NCI-H460 (cell line): ENCODE measurements at regions not wholly inside any gene's neighbourhood (a gene's known extent, or its start where the extent isn't known, plus 50 kb on each side); places are given as distances from the start of the nearest gene placed in this dataset.

Experiments
- DNase-seq: peaks from one replicate; pipeline ENCODE4 v3.0.0-alpha.2; 2016; ENCODE audit warnings: low read depth; ENCODE audit errors: extremely low read depth
- small RNA-seq, 2 experiments: library from RNA; depleted of rRNA; stranded (forward); fragments of <200 nt; gene quantifications; one replicate each; pipeline ENCODE3, GENCODE V24; 2014

- no peak for DNase-seq
Measured at GRCh38 chr3:41125258-41125657, 74.0 kb upstream of the CTNNB1 start.

GRCh38 chr3:41126472-41126871 is 72.8 kb upstream of the CTNNB1 start:
- DNase-seq: no peak

- no peak for DNase-seq
Measured at GRCh38 chr3:41126961-41127360, 72.3 kb upstream of the CTNNB1 start.

GRCh38 chr3:41127414-41127813 is 71.9 kb upstream of the CTNNB1 start:
- no peak for DNase-seq

- DNase-seq: no peak
Measured at GRCh38 chr3:41129731-41130130, 69.6 kb upstream of the CTNNB1 start.

- no peak for DNase-seq
Measured at GRCh38 chr3:41131224-41131623, 68.1 kb upstream of the CTNNB1 start.

GRCh38 chr3:41137686-41138111 is 61.6 kb upstream of the CTNNB1 start:
- DNase-seq: no peak

- DNase-seq: no peak
Measured at GRCh38 chr3:41138146-41138545, 61.2 kb upstream of the CTNNB1 start.

- DNase-seq: no peak
Measured at GRCh38 chr3:41138601-41139000, 60.7 kb upstream of the CTNNB1 start.

GRCh38 chr3:41140242-41140641 is 59.1 kb upstream of the CTNNB1 start:
- no peak for DNase-seq

- no peak for DNase-seq
Measured at GRCh38 chr3:41141433-41142167, 57.7 kb upstream of the CTNNB1 start.

- DNase-seq: no peak
Measured at GRCh38 chr3:41143421-41144031, 55.8 kb upstream of the CTNNB1 start.

GRCh38 chr3:41144631-41145030 is 54.7 kb upstream of the CTNNB1 start:
- DNase-seq: no peak

GRCh38 chr3:41148478-41148877 is 50.8 kb upstream of the CTNNB1 start:
- no peak for DNase-seq

- no peak for DNase-seq
Measured at GRCh38 chr3:41148901-41149300, 50.4 kb upstream of the CTNNB1 start.

Small RNA genes in the stretch of these regions (small RNA-seq; reads per million reads assigned to genes)
- gene AC099560.2 (0 to 0.12 reads per million in 2 experiments), gene HMGN2P24 (0 reads per million in 2 experiments)
